ENCODE measurements at regions not wholly inside any gene's neighbourhood (a gene's known extent, or its start where the extent isn't known, plus 50 kb on each side); places are given as distances from the start of the nearest gene placed in this dataset.

DNA sequence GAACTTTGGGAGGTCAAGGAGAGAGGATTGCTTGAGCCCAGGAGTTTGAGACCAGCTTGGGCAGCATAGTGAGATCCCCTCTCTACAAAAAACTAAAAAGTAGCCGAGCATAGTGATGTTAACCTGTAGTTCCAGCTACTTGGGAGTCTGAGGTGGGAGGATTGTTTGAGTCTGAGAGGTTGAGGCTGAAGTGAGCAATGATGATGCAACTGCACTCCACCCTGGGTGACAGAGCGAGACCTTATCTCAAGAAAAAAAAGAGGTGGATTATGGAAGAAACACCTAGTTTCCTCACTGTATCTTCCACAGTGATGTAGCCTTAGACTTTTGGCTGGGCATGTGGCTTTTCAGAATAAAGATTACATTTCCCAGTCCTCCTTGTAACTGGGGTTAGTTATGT is 237.2 kb upstream of the SPRED2 start:
- TF ChIP-seq, protein P1, sequence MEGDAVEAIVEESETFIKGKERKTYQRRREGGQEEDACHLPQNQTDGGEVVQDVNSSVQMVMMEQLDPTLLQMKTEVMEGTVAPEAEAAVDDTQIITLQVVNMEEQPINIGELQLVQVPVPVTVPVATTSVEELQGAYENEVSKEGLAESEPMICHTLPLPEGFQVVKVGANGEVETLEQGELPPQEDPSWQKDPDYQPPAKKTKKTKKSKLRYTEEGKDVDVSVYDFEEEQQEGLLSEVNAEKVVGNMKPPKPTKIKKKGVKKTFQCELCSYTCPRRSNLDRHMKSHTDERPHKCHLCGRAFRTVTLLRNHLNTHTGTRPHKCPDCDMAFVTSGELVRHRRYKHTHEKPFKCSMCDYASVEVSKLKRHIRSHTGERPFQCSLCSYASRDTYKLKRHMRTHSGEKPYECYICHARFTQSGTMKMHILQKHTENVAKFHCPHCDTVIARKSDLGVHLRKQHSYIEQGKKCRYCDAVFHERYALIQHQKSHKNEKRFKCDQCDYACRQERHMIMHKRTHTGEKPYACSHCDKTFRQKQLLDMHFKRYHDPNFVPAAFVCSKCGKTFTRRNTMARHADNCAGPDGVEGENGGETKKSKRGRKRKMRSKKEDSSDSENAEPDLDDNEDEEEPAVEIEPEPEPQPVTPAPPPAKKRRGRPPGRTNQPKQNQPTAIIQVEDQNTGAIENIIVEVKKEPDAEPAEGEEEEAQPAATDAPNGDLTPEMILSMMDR (IDR thresholded peaks at IDR 0.05), result no peak
- TF ChIP-seq ZFX (IDR thresholded peaks at IDR 0.05; ENCODE audit: borderline replicate concordance), result no peak
